ENCODE measurements at regions not wholly inside any gene's neighbourhood (a gene's known extent, or its start where the extent isn't known, plus 50 kb on each side); places are given as distances from the start of the nearest gene placed in this dataset.

DNA sequence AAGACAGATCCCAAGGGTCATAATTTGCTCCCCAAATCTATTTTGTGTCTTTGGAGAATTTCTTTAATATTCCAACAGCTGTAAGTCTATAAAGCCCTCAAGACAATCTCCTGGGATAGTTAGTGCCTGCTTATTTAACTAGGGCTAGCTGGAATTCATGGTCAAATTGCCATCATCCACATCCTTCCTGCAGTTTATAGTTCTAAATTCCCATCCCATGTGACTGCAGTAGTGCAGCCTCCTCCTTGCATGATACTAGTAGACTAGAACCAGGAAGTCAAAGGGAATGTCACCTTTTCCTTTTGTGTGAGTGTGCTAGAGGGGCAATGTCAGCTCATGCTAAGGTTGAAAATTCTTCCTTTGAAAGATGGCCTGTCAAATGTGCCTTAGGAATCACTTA is 214.8 kb upstream of the PIK3R1 start:
- DNase-seq (ENCODE audit: extremely low spot score, unreplicated experiment): no peak
- peaks cover 33% of the 10 kb centered on the region for H3K4me1 Mint-ChIP-seq (ENCODE audit: unreplicated experiment)
- H3K27ac Mint-ChIP-seq (ENCODE audit: unreplicated experiment): no peak overlapping the region
- no peaks in the 10 kb centered on the region for H3K36me3 Mint-ChIP-seq (ENCODE audit: unreplicated experiment)
- H3K9me3 Mint-ChIP-seq (ENCODE audit: unreplicated experiment): peaks cover 4% of the 10 kb centered on the region
- no peaks in the 10 kb centered on the region for H3K27me3 Mint-ChIP-seq (ENCODE audit: unreplicated experiment)
- H3K4me3 Mint-ChIP-seq (ENCODE audit: unreplicated experiment): no peak overlapping the region
- TF ChIP-seq, protein P1, sequence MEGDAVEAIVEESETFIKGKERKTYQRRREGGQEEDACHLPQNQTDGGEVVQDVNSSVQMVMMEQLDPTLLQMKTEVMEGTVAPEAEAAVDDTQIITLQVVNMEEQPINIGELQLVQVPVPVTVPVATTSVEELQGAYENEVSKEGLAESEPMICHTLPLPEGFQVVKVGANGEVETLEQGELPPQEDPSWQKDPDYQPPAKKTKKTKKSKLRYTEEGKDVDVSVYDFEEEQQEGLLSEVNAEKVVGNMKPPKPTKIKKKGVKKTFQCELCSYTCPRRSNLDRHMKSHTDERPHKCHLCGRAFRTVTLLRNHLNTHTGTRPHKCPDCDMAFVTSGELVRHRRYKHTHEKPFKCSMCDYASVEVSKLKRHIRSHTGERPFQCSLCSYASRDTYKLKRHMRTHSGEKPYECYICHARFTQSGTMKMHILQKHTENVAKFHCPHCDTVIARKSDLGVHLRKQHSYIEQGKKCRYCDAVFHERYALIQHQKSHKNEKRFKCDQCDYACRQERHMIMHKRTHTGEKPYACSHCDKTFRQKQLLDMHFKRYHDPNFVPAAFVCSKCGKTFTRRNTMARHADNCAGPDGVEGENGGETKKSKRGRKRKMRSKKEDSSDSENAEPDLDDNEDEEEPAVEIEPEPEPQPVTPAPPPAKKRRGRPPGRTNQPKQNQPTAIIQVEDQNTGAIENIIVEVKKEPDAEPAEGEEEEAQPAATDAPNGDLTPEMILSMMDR (IDR thresholded peaks at IDR 0.05): no peak

DNA sequence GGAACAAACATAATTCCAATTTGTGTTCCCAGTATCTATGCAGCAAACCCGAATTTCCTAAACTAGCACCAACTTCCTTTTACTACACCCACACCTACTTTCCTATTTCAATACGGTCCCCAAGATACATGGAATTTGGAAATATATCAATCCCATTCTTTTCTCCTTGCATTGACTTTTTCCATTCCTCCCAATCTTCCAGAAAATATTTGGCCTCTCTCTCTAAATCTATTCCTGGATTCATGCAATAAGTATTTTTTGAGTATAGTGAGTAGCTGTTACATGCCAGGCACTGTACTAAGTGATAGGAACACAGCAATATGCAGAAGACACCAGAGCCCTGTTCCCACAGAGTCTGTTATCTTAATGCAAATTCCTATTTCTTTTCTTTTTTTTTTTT is 216.2 kb upstream of the PIK3R1 start:
- Mint-ChIP-seq H3K36me3 (ENCODE audit: unreplicated experiment) (no peaks in the 10 kb centered on the region), H3K27me3 (ENCODE audit: unreplicated experiment) (no peaks in the 10 kb centered on the region), H3K27ac (ENCODE audit: unreplicated experiment) (peak overlapping the region; percentile 94), H3K9me3 (ENCODE audit: unreplicated experiment) (no peaks in the 10 kb centered on the region), H3K4me3 (ENCODE audit: unreplicated experiment) (peak overlapping the region; percentile 26), H3K4me1 (ENCODE audit: unreplicated experiment) (peaks cover 33% of the 10 kb centered on the region)
- no peak for DNase-seq (ENCODE audit: extremely low spot score, unreplicated experiment)
- TF ChIP-seq, protein P1 (IDR thresholded peaks at IDR 0.05): no peak

DNA sequence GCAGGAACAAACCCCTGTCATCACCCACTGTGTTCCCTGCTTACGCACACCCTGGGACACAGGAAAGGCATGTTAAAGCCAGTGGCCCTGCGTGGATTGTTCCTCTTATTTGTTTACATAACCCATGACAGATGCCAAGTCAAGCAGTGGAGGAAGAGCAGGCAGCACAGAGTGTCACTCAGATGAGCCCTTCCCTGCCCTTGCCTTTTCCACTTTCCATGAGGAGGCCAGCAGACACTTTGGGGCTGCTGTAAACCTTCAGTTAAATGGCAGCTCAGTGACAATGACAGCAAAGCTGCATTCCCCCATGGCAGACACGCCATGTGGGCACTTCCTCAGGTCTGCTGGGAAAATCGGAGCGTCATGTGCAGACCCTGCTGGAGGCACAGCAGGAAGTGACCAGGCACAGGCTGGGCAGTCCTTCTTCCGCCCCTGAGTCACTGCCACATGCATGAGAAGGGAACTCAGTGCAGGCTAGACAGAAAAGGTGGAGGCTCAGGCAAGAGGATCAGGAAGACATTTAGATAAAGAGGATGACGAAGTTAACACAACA is 216.8 kb upstream of the PIK3R1 start:
- H3K27ac Mint-ChIP-seq (ENCODE audit: unreplicated experiment): peak overlapping the region; percentile 94
- no peaks in the 10 kb centered on the region for H3K36me3 Mint-ChIP-seq (ENCODE audit: unreplicated experiment)
- H3K9me3 Mint-ChIP-seq (ENCODE audit: unreplicated experiment): no peaks in the 10 kb centered on the region
- TF ChIP-seq, protein P1 (IDR thresholded peaks at IDR 0.05): no peak
- DNase-seq (ENCODE audit: extremely low spot score, unreplicated experiment): peak; percentile 85
- no peaks in the 10 kb centered on the region for H3K27me3 Mint-ChIP-seq (ENCODE audit: unreplicated experiment)
- H3K4me3 Mint-ChIP-seq (ENCODE audit: unreplicated experiment): peak overlapping the region; percentile 26
- H3K4me1 Mint-ChIP-seq (ENCODE audit: unreplicated experiment): peaks cover 37% of the 10 kb centered on the region

DNA sequence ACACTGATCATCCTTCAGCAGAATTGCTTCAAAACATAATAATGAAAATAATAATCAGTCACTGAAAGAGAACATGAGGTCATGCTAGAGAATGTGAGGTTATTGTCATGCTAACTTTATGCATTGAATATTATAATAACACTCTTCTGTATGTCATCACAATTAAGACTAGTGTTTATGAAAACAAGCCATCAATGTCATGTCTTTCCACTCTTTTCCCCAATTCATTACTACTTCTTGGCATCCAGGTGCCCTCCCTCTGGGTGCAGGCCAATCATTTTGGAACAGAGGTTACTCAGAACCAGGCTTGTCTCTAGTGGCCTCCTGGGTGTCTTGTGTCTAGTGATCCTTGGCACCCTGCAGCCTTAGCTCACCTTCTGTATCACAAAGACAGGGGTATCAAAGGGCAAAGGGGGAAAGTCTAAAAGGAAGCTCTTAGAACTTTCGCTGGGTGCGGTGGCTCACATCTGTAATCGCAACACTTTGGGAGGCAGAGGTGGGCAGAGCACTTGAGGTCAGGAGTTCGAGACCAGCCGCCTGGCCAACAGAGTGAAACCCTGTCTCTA is 217.6 kb upstream of the PIK3R1 start:
- Mint-ChIP-seq H3K4me1 (ENCODE audit: unreplicated experiment) (peaks cover 45% of the 10 kb centered on the region), H3K27ac (ENCODE audit: unreplicated experiment) (peak overlapping the region; percentile 94), H3K27me3 (ENCODE audit: unreplicated experiment) (no peaks in the 10 kb centered on the region), H3K4me3 (ENCODE audit: unreplicated experiment) (no peak overlapping the region), H3K36me3 (ENCODE audit: unreplicated experiment) (no peaks in the 10 kb centered on the region), H3K9me3 (ENCODE audit: unreplicated experiment) (no peaks in the 10 kb centered on the region)
- no peak for DNase-seq (ENCODE audit: extremely low spot score, unreplicated experiment)
- TF ChIP-seq, protein P1 (IDR thresholded peaks at IDR 0.05): no peak

DNA sequence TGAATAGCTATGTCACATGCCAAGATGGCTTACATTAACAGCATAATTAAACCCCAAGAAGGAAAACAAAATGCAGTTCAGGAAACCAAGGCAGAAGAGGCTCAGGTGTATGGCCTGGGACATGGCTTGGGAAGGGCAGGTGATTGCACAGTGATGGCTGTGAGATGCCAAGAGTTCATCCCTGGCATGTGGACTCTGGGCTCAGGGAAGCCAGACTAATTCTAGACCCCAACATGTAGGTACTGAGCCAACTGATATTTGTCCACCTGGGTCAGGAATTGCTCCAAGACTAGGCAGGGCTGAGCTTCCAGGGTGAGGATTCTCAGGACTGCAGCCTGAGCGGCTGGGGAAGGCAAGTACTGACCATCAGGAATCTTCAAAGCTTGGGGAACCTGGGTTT is 218.4 kb upstream of the PIK3R1 start:
- no peaks in the 10 kb centered on the region for H3K27me3 Mint-ChIP-seq (ENCODE audit: unreplicated experiment)
- no peaks in the 10 kb centered on the region for H3K9me3 Mint-ChIP-seq (ENCODE audit: unreplicated experiment)
- TF ChIP-seq, protein P1 (IDR thresholded peaks at IDR 0.05): no peak
- no peaks in the 10 kb centered on the region for H3K36me3 Mint-ChIP-seq (ENCODE audit: unreplicated experiment)
- peaks cover 53% of the 10 kb centered on the region for H3K4me1 Mint-ChIP-seq (ENCODE audit: unreplicated experiment)
- no peak overlapping the region for H3K27ac Mint-ChIP-seq (ENCODE audit: unreplicated experiment)
- no peak for DNase-seq (ENCODE audit: extremely low spot score, unreplicated experiment)
- H3K4me3 Mint-ChIP-seq (ENCODE audit: unreplicated experiment): no peak overlapping the region

Measured in osteocyte (in vitro differentiated cells).